IMR-90 (cell line): ENCODE measurements at regions not wholly inside any gene's neighbourhood (a gene's known extent, or its start where the extent isn't known, plus 50 kb on each side); places are given as distances from the start of the nearest gene placed in this dataset.

ENCODE experiments used
- ATAC-seq: fragments of 200-7000 bp; cut with Tn5 transposase; 2 replicates; pipeline ENCODE4 v1.9.1; 2020; ENCODE audit warnings: low read depth, mild to moderate bottlenecking, moderate library complexity
- BruUV-seq: library from RNA; stranded (reverse); fragments of 400-500 nt; replicated peaks from 2 replicates; lab custom pipeline; 2021; lab: Mats Ljungman, UMichigan
- CTCF ChIA-PET: fragments of 300-600 bp; formaldehyde crosslinking; extraction: SDS; loops from one replicate; lab custom pipeline; 2021; ENCODE audit warnings: antibody characterized with exemption; lab: Yijun Ruan, JAX
- POLR2A ChIA-PET: fragments of 300-600 bp; sonication (Branson Sonifier 250); formaldehyde crosslinking; loops from one replicate; lab custom pipeline; 2022; ENCODE audit warnings: antibody characterized with exemption; ENCODE audit not compliant: unreplicated experiment; lab: Charles Lee
- DNase-seq: peaks from one replicate; pipeline ENCODE4 v3.0.0; 2013
- H2AFZ ChIP-seq: replicated peaks from 2 replicates; pipeline ENCODE3; 2013; ENCODE audit warnings: low read length, mild to moderate bottlenecking; ENCODE audit not compliant: poor library complexity
- H2AK5ac ChIP-seq: 2 replicates; pipeline ENCODE4 v1.6.1; 2013; ENCODE audit warnings: low read depth, low read length, inconsistent platforms
- H2AK9ac ChIP-seq: replicated peaks from 2 replicates; pipeline ENCODE3; 2013; ENCODE audit warnings: mild to moderate bottlenecking, low read depth, low read length, moderate library complexity; ENCODE audit not compliant: poor library complexity
- H2BK120ac ChIP-seq: 2 replicates; pipeline ENCODE4 v1.6.1; 2013; ENCODE audit warnings: low read depth, low read length, inconsistent platforms
- H2BK15ac ChIP-seq: 3 replicates; pipeline ENCODE4 v1.6.1; 2013; ENCODE audit warnings: low read depth, low read length, inconsistent platforms
- H2BK20ac ChIP-seq: 2 replicates; pipeline ENCODE4 v1.6.1; 2013; ENCODE audit warnings: low read depth, mild to moderate bottlenecking, inconsistent platforms, low read length, moderate library complexity
- H2BK5ac ChIP-seq: 2 replicates; pipeline ENCODE4 v1.6.1; 2013; ENCODE audit warnings: mild to moderate bottlenecking, low read depth, low read length, inconsistent platforms; ENCODE audit not compliant: poor library complexity, severe bottlenecking
- H3K14ac ChIP-seq: replicated peaks from 2 replicates; pipeline ENCODE4 v1.6.1; 2013; ENCODE audit warnings: low read depth, low read length, inconsistent platforms
- H3K18ac ChIP-seq: 2 replicates; pipeline ENCODE4 v1.6.1; 2013; ENCODE audit warnings: low read depth, low read length, control low read depth
- H3K23ac ChIP-seq: 2 replicates; pipeline ENCODE4 v1.6.1; 2013; ENCODE audit warnings: low read depth, low read length, inconsistent platforms
- H3K27ac ChIP-seq: 2 replicates; pipeline ENCODE4 v1.5.1; 2013; ENCODE audit warnings: mild to moderate bottlenecking, control low read depth, low read length; ENCODE audit not compliant: insufficient read depth
- H3K27me3 ChIP-seq: 2 replicates; pipeline ENCODE4 v1.6.1; 2013; ENCODE audit warnings: low read length; ENCODE audit not compliant: control insufficient read depth, insufficient read depth
- H3K36me3 ChIP-seq: 2 replicates; pipeline ENCODE4 v1.6.1; 2013; ENCODE audit warnings: low read length, mixed read lengths; ENCODE audit not compliant: control insufficient read depth, insufficient read depth
- H3K4ac ChIP-seq: 2 replicates; pipeline ENCODE4 v1.6.1; 2013; ENCODE audit warnings: low read depth, low read length, inconsistent platforms
- H3K4me1 ChIP-seq: 2 replicates; pipeline ENCODE4 v1.6.1; 2013; ENCODE audit warnings: low read length, mixed read lengths; ENCODE audit not compliant: control insufficient read depth, insufficient read depth
- H3K4me2 ChIP-seq: 2 replicates; pipeline ENCODE4 v1.6.1; 2013; ENCODE audit warnings: low read depth, mild to moderate bottlenecking, control low read depth, low read length, moderate library complexity
- H3K4me3 ChIP-seq: 2 replicates; pipeline ENCODE4 v1.5.1; 2013; ENCODE audit warnings: low read depth, mild to moderate bottlenecking, control low read depth, low read length, moderate library complexity; ENCODE audit not compliant: insufficient read depth
- H3K56ac ChIP-seq: 2 replicates; pipeline ENCODE4 v1.6.1; 2013; ENCODE audit warnings: low read length, inconsistent platforms; ENCODE audit not compliant: insufficient read depth; ENCODE audit errors: extremely low read depth
- H3K79me1 ChIP-seq, 2 experiments: 2 replicates each; pipeline ENCODE4 v1.6.1; 2013; ENCODE audit warnings: low read length in 2 of 2, inconsistent platforms in 1 of 2, low read depth in 1 of 2
- H3K9ac ChIP-seq: 2 replicates; pipeline ENCODE4 v1.6.1; 2013; ENCODE audit warnings: low read depth, low read length, control low read depth
- H3K9me1 ChIP-seq: 2 replicates; pipeline ENCODE4 v1.6.1; 2013; ENCODE audit warnings: low read length, inconsistent platforms; ENCODE audit not compliant: insufficient read depth
- H3K9me3 ChIP-seq: 2 replicates; pipeline ENCODE4 v1.6.1; 2013; ENCODE audit warnings: low read length; ENCODE audit not compliant: control insufficient read depth, insufficient read depth
- H4K20me1 ChIP-seq: 2 replicates; pipeline ENCODE4 v1.6.1; 2013; ENCODE audit warnings: low read length, inconsistent platforms; ENCODE audit not compliant: insufficient read depth
- H4K5ac ChIP-seq: 2 replicates; pipeline ENCODE4 v1.6.1; 2013; ENCODE audit warnings: mild to moderate bottlenecking, low read depth, low read length, control low read depth
- H4K8ac ChIP-seq, 2 experiments: 2 replicates each; pipeline ENCODE4 v1.6.1; 2013; ENCODE audit warnings: low read depth in 2 of 2, low read length in 2 of 2, control low read depth in 1 of 2, inconsistent platforms in 1 of 2
- H4K91ac ChIP-seq: 2 replicates; pipeline ENCODE4 v1.6.1; 2013; ENCODE audit warnings: low read depth, low read length, inconsistent platforms; ENCODE audit not compliant: insufficient read depth
- BHLHE40 ChIP-seq: fragments of 150-350 bp; IDR thresholded peaks from 2 replicates; pipeline ENCODE4 v1.6.1; 2016; ENCODE audit warnings: mild to moderate bottlenecking, low read depth, low read length
- CEBPB ChIP-seq: IDR thresholded peaks from 2 replicates; pipeline ENCODE4 v1.6.1; 2012; ENCODE audit warnings: low read depth, low read length, improper control_type of control experiment
- CHD1 ChIP-seq: IDR thresholded peaks from 2 replicates; pipeline ENCODE4 v1.6.1; 2012; ENCODE audit warnings: low read depth, low read length, improper control_type of control experiment
- FOS ChIP-seq: fragments of 150-350 bp; IDR thresholded peaks from 2 replicates; pipeline ENCODE4 v1.6.1; 2016; ENCODE audit warnings: low read depth, low read length
- MAFK ChIP-seq: IDR thresholded peaks from 2 replicates; pipeline ENCODE4 v1.6.1; 2012; ENCODE audit warnings: low read depth, low read length, improper control_type of control experiment
- MAZ ChIP-seq: IDR thresholded peaks from 2 replicates; pipeline ENCODE4 v1.6.1; 2012; ENCODE audit warnings: low read depth, mild to moderate bottlenecking, low read length, improper control_type of control experiment, moderate library complexity, borderline replicate concordance
- NFE2L2 ChIP-seq: fragments of 150-350 bp; IDR thresholded peaks from 2 replicates; pipeline ENCODE4 v1.6.1; 2016; ENCODE audit warnings: low read depth, mild to moderate bottlenecking, low read length
- RAD21 ChIP-seq: IDR thresholded peaks from 2 replicates; pipeline ENCODE4 v1.6.1; 2012; ENCODE audit warnings: low read length, improper control_type of control experiment
- RFX5 ChIP-seq: IDR thresholded peaks from 2 replicates; pipeline ENCODE4 v1.8.0; 2012; ENCODE audit warnings: low read depth, mild to moderate bottlenecking, low read length, moderate library complexity
- SMC3 ChIP-seq: fragments of 150-350 bp; IDR thresholded peaks from 2 replicates; pipeline ENCODE4 v1.6.1; 2016; ENCODE audit warnings: low read depth, mild to moderate bottlenecking, antibody characterized with exemption, low read length, moderate library complexity
- USF2 ChIP-seq: fragments of 150-350 bp; IDR thresholded peaks from 2 replicates; pipeline ENCODE4 v1.6.1; 2017; ENCODE audit warnings: mild to moderate bottlenecking, antibody characterized with exemption, low read length, low read depth
- WGBS, 2 experiments: methylation state at CpG; one replicate each; pipeline versions ENCODE4 v1.1.5 to v1.1.7; 2013; ENCODE audit warnings: missing lambda C conversion rate in 2 of 2; ENCODE audit not compliant: insufficient read length in 1 of 2; ENCODE audit errors: extremely low coverage in 2 of 2; 5-methylcytosine and 5-hydroxymethylcytosine counted together
- dilution Hi-C: fragments of 300-500 bp; cut with HindIII; formaldehyde crosslinking; loops from one replicate; pipeline ENCODE4 v1.14.3; 2018; ENCODE audit warnings: low sequenced_read_pairs; ENCODE audit not compliant: unreplicated experiment
- in situ Hi-C: fragments of 300-500 bp; cut with MboI; formaldehyde crosslinking; loops from 3 replicates; pipeline ENCODE4 v1.14.3; 2019; ENCODE audit warnings: low sequenced_read_pairs, inconsistent platforms, mixed read lengths
- intact Hi-C: fragments of 100-400 bp; cut with micrococcal nuclease; formaldehyde crosslinking; loops from 2 replicates; pipeline ENCODE4 v1.10.0; 2022
- TF ChIP-seq, protein P1 (sequence below): conservative IDR thresholded peaks from 2 replicates; pipeline ENCODE4 v1.5.1; 2012; ENCODE audit warnings: mild to moderate bottlenecking, low read depth, low read length, improper control_type of control experiment

DNA sequence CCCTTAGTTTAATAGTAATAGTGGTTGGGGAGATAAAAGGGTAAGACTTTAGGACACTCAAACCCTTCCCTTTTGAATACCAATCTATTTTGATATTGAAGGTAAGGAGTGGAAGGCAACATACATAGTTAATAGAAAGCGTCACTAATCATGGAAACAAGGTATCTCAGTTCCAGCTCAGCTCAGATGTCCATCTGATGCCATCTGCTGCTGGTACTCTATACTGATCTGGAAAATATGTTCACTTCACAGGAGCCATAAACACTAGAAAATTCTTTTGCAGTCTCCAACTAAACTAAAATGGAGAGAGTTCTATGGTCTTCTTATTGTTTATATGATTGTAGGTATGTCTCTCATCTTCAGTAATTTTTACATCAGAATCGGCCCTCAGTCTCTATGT, 1777.1 kb downstream of the OTOL1 start:
- no peaks in the 10 kb centered on the region for H4K20me1 ChIP-seq
- H3K4me2 ChIP-seq, result no peak overlapping the region
- H3K4me1 ChIP-seq, result no peaks in the 10 kb centered on the region
- dilution Hi-C loops, result no loop called here
- no peak overlapping the region for H2BK20ac ChIP-seq
- H2AFZ ChIP-seq, result no peak overlapping the region
- H3K79me1 ChIP-seq, result no peaks in the 10 kb centered on the region
- H2AK5ac ChIP-seq, result no peak overlapping the region
- H2AK9ac ChIP-seq, result no peak overlapping the region
- H2BK120ac ChIP-seq, result no peak overlapping the region
- no peak overlapping the region for H4K8ac ChIP-seq
- no peaks in the 10 kb centered on the region for H3K27me3 ChIP-seq
- no peak for DNase-seq
- intact Hi-C loops, result no loop called here
- no peak overlapping the region for H4K91ac ChIP-seq
- no peak overlapping the region for H2BK5ac ChIP-seq
- H3K23ac ChIP-seq, result no peak overlapping the region
- 0 out of 2 replicates have a peak, but pooled peaks cover 2% of the 10 kb centered on the region for H3K9me3 ChIP-seq
- H3K9ac ChIP-seq, result no peak overlapping the region
- no peak overlapping the region for H3K4me3 ChIP-seq
- TF ChIP-seq USF2 (no peak), SMC3 (no peak), CHD1 (no peak), CEBPB (no peak), RFX5 (no peak), RAD21 (no peak), MAZ (no peak), NFE2L2 (no peak), BHLHE40 (no peak), FOS (no peak), MAFK (no peak)
- TF ChIP-seq, protein P1, sequence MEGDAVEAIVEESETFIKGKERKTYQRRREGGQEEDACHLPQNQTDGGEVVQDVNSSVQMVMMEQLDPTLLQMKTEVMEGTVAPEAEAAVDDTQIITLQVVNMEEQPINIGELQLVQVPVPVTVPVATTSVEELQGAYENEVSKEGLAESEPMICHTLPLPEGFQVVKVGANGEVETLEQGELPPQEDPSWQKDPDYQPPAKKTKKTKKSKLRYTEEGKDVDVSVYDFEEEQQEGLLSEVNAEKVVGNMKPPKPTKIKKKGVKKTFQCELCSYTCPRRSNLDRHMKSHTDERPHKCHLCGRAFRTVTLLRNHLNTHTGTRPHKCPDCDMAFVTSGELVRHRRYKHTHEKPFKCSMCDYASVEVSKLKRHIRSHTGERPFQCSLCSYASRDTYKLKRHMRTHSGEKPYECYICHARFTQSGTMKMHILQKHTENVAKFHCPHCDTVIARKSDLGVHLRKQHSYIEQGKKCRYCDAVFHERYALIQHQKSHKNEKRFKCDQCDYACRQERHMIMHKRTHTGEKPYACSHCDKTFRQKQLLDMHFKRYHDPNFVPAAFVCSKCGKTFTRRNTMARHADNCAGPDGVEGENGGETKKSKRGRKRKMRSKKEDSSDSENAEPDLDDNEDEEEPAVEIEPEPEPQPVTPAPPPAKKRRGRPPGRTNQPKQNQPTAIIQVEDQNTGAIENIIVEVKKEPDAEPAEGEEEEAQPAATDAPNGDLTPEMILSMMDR, result no peak
- H3K9me1 ChIP-seq, result no peaks in the 10 kb centered on the region
- H2BK15ac ChIP-seq, result no peak overlapping the region
- no peaks in the 10 kb centered on the region for H3K36me3 ChIP-seq
- no peak overlapping the region for H3K14ac ChIP-seq
- BruUV-seq, result no TSS peak
- no peak for ATAC-seq
- H3K18ac ChIP-seq, result no peak overlapping the region
- POLR2A ChIA-PET, result no interaction called here
- in situ Hi-C loops, result no loop called here
- CTCF ChIA-PET, result interaction anchor here (0.6 kb wide), 1 partner anchor 435 kb away, joined by 3 read pairs; no protein-coding TSS in a partner anchor
- H3K4ac ChIP-seq, result no peak overlapping the region
- no CpG with 5 or more reads among the region's 2 CpGs for WGBS, 2 experiments
- H4K5ac ChIP-seq, result no peak overlapping the region
- no peak overlapping the region for H3K27ac ChIP-seq
- no peak overlapping the region for H3K56ac ChIP-seq
